ENCODE measurements at regions not wholly inside any gene's neighbourhood (a gene's known extent, or its start where the extent isn't known, plus 50 kb on each side); places are given as distances from the start of the nearest gene placed in this dataset.

DNA sequence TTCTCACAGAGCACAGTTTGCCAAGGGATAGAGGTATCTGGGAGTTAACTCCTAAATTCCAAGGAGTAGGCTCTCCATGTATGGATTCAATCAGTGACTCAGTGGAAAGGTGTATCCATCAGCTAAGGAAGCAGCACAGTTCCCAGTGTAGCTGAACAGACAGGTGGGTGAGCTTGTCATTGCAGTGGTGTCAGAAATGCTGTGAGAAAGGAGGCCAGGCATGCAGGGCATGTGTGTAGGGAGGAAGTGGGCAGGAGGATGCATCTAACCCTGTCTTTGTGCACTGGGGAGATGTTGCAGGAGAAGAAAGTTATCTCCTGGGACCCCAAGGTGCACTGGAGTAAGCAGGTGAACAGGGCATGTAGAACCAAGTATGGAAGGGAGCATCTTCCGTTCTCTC, 539.0 kb downstream of the VRK1 start:
- 22 to 24% methylated on average over 1 of the region's 1 CpG for WGBS, 2 experiments (ENCODE audit: low coverage in 1 of 2, low lambda C conversion rate in 2 of 2, missing lambda C conversion rate in 2 of 2)

DNA sequence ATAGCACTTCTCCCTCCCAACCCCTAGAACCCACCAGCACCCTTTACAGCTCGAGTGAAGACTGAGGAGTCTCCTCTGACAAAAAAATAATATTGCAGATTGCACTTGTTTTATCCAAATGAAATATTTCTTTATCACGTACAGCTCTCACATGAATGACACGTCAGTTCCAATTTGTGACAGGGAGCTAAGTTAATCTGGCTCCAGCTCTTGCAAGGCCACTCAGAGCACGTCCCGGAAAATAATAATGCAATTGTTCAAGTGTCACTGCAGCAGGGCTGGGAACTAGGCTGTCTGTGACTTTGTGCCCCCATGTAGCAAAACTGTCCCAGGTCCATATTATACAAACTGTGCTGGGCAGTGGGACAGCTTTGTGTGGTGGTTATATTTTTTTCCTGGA, 539.6 kb downstream of the VRK1 start:
- no peaks in the 10 kb centered on the region for H3K9me2 ChIP-seq (ENCODE audit: insufficient read depth)
- no peaks in the 10 kb centered on the region for H3K9me3 ChIP-seq (ENCODE audit: low read depth)
- no peaks in the 10 kb centered on the region for H3F3A ChIP-seq (ENCODE audit: insufficient read depth)
- no peak overlapping the region for H3K4me3 ChIP-seq
- H3K79me2 ChIP-seq (ENCODE audit: insufficient read depth): no peaks in the 10 kb centered on the region
- no peak for TF ChIP-seq EZH2 (IDR thresholded peaks at IDR 0.05; ENCODE audit: insufficient read depth, poor library complexity, severe bottlenecking)
- no peak for TF ChIP-seq EZH2phosphoT487 (IDR thresholded peaks at IDR 0.05; ENCODE audit: insufficient read depth, low read depth)
- no peak overlapping the region for H2AFZ ChIP-seq
- DNase-seq: no peak
- no peaks in the 10 kb centered on the region for H4K20me1 ChIP-seq (ENCODE audit: insufficient read depth)
- H3K27ac ChIP-seq: no peak overlapping the region
- no peaks in the 10 kb centered on the region for H3K36me3 ChIP-seq (ENCODE audit: low read depth)
- no peaks in the 10 kb centered on the region for H3K4me1 ChIP-seq (ENCODE audit: insufficient read depth)
- in situ Hi-C loops (cut with MboI): no loop called here
- WGBS, 2 experiments (ENCODE audit: low coverage in 1 of 2, low lambda C conversion rate in 2 of 2, missing lambda C conversion rate in 2 of 2): 25 to 26% methylated on average over 5 of the region's 5 CpGs
- H3K27me3 ChIP-seq (replicated peaks; ENCODE audit: insufficient read depth): no peaks in the 10 kb centered on the region
- H3K4me2 ChIP-seq (ENCODE audit: unreplicated experiment): no peak overlapping the region
- H3K9ac ChIP-seq: no peak overlapping the region

More for the DNA sequence above, 539.0 kb downstream of the VRK1 start:
- no peaks in the 10 kb centered on the region for H4K20me1 ChIP-seq (ENCODE audit: insufficient read depth)
- no peak overlapping the region for H3K27ac ChIP-seq
- no peaks in the 10 kb centered on the region for H3K79me2 ChIP-seq (ENCODE audit: insufficient read depth)
- H3K4me3 ChIP-seq: no peak overlapping the region
- TF ChIP-seq EZH2 (IDR thresholded peaks at IDR 0.05; ENCODE audit: insufficient read depth, poor library complexity, severe bottlenecking) (no peak), EZH2phosphoT487 (IDR thresholded peaks at IDR 0.05; ENCODE audit: insufficient read depth, low read depth) (no peak)
- DNase-seq: no peak
- no peak overlapping the region for H3K4me2 ChIP-seq (ENCODE audit: unreplicated experiment)
- H3F3A ChIP-seq (ENCODE audit: insufficient read depth): no peaks in the 10 kb centered on the region
- H3K4me1 ChIP-seq (ENCODE audit: insufficient read depth): no peaks in the 10 kb centered on the region
- H2AFZ ChIP-seq: no peak overlapping the region
- no peak overlapping the region for H3K9ac ChIP-seq
- H3K27me3 ChIP-seq (replicated peaks; ENCODE audit: insufficient read depth): no peaks in the 10 kb centered on the region
- in situ Hi-C loops (cut with MboI): no loop called here
- no peaks in the 10 kb centered on the region for H3K36me3 ChIP-seq (ENCODE audit: low read depth)
- no peaks in the 10 kb centered on the region for H3K9me2 ChIP-seq (ENCODE audit: insufficient read depth)
- no peaks in the 10 kb centered on the region for H3K9me3 ChIP-seq (ENCODE audit: low read depth)

GRCh38 chr14:97337267-97337666, 540.1 kb downstream of the VRK1 start:
- H3K36me3 ChIP-seq (ENCODE audit: low read depth): no peaks in the 10 kb centered on the region
- no peak overlapping the region for H2AFZ ChIP-seq
- TF ChIP-seq EZH2phosphoT487 (IDR thresholded peaks at IDR 0.05; ENCODE audit: insufficient read depth, low read depth) (no peak), EZH2 (IDR thresholded peaks at IDR 0.05; ENCODE audit: insufficient read depth, poor library complexity, severe bottlenecking) (no peak)
- in situ Hi-C loops (cut with MboI): no loop called here
- no peaks in the 10 kb centered on the region for H3K4me1 ChIP-seq (ENCODE audit: insufficient read depth)
- H3F3A ChIP-seq (ENCODE audit: insufficient read depth): no peaks in the 10 kb centered on the region
- no peaks in the 10 kb centered on the region for H3K9me2 ChIP-seq (ENCODE audit: insufficient read depth)
- H3K27ac ChIP-seq: no peak overlapping the region
- no peak overlapping the region for H3K4me3 ChIP-seq
- no peaks in the 10 kb centered on the region for H4K20me1 ChIP-seq (ENCODE audit: insufficient read depth)
- no peaks in the 10 kb centered on the region for H3K9me3 ChIP-seq (ENCODE audit: low read depth)
- no peak overlapping the region for H3K4me2 ChIP-seq (ENCODE audit: unreplicated experiment)
- no peak overlapping the region for H3K9ac ChIP-seq
- H3K79me2 ChIP-seq (ENCODE audit: insufficient read depth): no peaks in the 10 kb centered on the region
- no peaks in the 10 kb centered on the region for H3K27me3 ChIP-seq (replicated peaks; ENCODE audit: insufficient read depth)
- WGBS, 2 experiments (ENCODE audit: low coverage in 1 of 2, low lambda C conversion rate in 2 of 2, missing lambda C conversion rate in 2 of 2): 9 to 26% methylated on average over 3 of the region's 3 CpGs
- DNase-seq: no peak

- Histone ChIP-seq H2AFZ (no peak overlapping the region), H3K9me2 (ENCODE audit: insufficient read depth) (no peaks in the 10 kb centered on the region), H3K4me3 (no peak overlapping the region), H3K27ac (no peak overlapping the region), H3K9me3 (ENCODE audit: low read depth) (no peaks in the 10 kb centered on the region), H3K9ac (no peak overlapping the region), H3F3A (ENCODE audit: insufficient read depth) (no peaks in the 10 kb centered on the region), H3K4me1 (ENCODE audit: insufficient read depth) (no peaks in the 10 kb centered on the region), H3K27me3 (replicated peaks; ENCODE audit: insufficient read depth) (no peaks in the 10 kb centered on the region), H4K20me1 (ENCODE audit: insufficient read depth) (no peaks in the 10 kb centered on the region), H3K4me2 (ENCODE audit: unreplicated experiment) (no peak overlapping the region), H3K36me3 (ENCODE audit: low read depth) (no peaks in the 10 kb centered on the region), H3K79me2 (ENCODE audit: insufficient read depth) (no peaks in the 10 kb centered on the region)
- in situ Hi-C loops (cut with MboI): no loop called here
- no peak for DNase-seq
- TF ChIP-seq EZH2phosphoT487 (IDR thresholded peaks at IDR 0.05; ENCODE audit: insufficient read depth, low read depth) (no peak), EZH2 (IDR thresholded peaks at IDR 0.05; ENCODE audit: insufficient read depth, poor library complexity, severe bottlenecking) (no peak)
- WGBS, 2 experiments (ENCODE audit: low coverage in 1 of 2, low lambda C conversion rate in 2 of 2, missing lambda C conversion rate in 2 of 2): 0 to 3% methylated on average over 2 of the region's 2 CpGs
These were observed 540.5 kb downstream of the VRK1 start for GRCh38 chr14:97337670-97338069.

- H3K27me3 ChIP-seq (replicated peaks; ENCODE audit: insufficient read depth): no peaks in the 10 kb centered on the region
- no peak overlapping the region for H3K4me3 ChIP-seq
- H3K4me2 ChIP-seq (ENCODE audit: unreplicated experiment): no peak overlapping the region
- H3K79me2 ChIP-seq (ENCODE audit: insufficient read depth): no peaks in the 10 kb centered on the region
- no peaks in the 10 kb centered on the region for H3K4me1 ChIP-seq (ENCODE audit: insufficient read depth)
- H2AFZ ChIP-seq: no peak overlapping the region
- H4K20me1 ChIP-seq (ENCODE audit: insufficient read depth): no peaks in the 10 kb centered on the region
- no peaks in the 10 kb centered on the region for H3F3A ChIP-seq (ENCODE audit: insufficient read depth)
- DNase-seq: no peak
- no peak for TF ChIP-seq EZH2phosphoT487 (IDR thresholded peaks at IDR 0.05; ENCODE audit: insufficient read depth, low read depth)
- TF ChIP-seq EZH2 (IDR thresholded peaks at IDR 0.05; ENCODE audit: insufficient read depth, poor library complexity, severe bottlenecking): no peak
- H3K9me3 ChIP-seq (ENCODE audit: low read depth): no peaks in the 10 kb centered on the region
- no peaks in the 10 kb centered on the region for H3K36me3 ChIP-seq (ENCODE audit: low read depth)
- H3K9me2 ChIP-seq (ENCODE audit: insufficient read depth): no peaks in the 10 kb centered on the region
- in situ Hi-C loops (cut with MboI): no loop called here
- H3K27ac ChIP-seq: no peak overlapping the region
- 24 to 29% methylated on average over 4 of the region's 4 CpGs for WGBS, 2 experiments (ENCODE audit: low coverage in 1 of 2, low lambda C conversion rate in 2 of 2, missing lambda C conversion rate in 2 of 2)
- no peak overlapping the region for H3K9ac ChIP-seq
These were observed 547.5 kb downstream of the VRK1 start for GRCh38 chr14:97344666-97345065.

Measured in GM23248 (cell line).